ENCODE measurements at regions not wholly inside any gene's neighbourhood (a gene's known extent, or its start where the extent isn't known, plus 50 kb on each side); places are given as distances from the start of the nearest gene placed in this dataset.

DNA sequence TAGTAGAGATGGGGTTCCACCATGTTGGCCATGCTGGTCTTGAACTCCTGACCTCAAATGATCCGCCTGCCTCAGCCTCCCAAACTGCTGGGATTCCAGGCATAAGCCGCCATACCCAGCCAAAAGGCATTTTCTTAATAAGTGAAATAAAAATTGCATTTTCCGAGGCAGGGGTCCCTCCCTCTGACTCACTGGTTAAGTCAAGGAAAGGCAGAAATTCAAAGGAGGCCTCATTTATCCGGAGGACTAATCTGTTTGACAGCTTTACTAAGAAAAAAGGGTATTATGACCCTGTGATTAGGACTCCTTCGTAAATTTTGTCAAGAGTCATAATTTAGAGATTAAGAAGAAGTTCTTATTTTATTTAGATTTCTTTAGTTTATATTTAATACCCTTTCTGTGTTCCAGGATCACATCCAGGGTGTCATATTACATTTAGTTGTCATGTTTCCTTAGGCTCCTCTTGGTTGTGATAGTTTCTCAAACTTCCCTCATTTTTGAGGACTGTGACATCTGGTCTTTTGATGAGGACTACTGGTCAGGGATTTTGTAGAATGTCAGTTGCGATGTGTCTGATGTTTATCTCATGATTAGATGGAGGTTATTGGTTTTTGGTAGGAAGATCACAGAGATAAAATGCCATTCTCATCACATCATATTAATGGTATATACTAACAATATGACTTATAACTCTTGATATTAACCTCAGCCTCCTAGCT lies 753.7 kb upstream of the AMOT start:
- no peaks in the 10 kb centered on the region for H3K36me3 ChIP-seq
- no peaks in the 10 kb centered on the region for H3K4me1 ChIP-seq
- no peaks in the 10 kb centered on the region for H3K27me3 ChIP-seq
- no peak for ATAC-seq
- H3K27ac ChIP-seq, result no peak overlapping the region
- 54 to 63% methylated on average over 6 of the region's 6 CpGs for WGBS, 2 donors (ENCODE audit: low coverage in 1 of 2)
- H3K9me3 ChIP-seq, result no peaks in the 10 kb centered on the region
- H3K4me3 ChIP-seq, result no peak overlapping the region
- no peak for TF ChIP-seq EP300 (IDR thresholded peaks at IDR 0.05)
- TF ChIP-seq, protein P1, sequence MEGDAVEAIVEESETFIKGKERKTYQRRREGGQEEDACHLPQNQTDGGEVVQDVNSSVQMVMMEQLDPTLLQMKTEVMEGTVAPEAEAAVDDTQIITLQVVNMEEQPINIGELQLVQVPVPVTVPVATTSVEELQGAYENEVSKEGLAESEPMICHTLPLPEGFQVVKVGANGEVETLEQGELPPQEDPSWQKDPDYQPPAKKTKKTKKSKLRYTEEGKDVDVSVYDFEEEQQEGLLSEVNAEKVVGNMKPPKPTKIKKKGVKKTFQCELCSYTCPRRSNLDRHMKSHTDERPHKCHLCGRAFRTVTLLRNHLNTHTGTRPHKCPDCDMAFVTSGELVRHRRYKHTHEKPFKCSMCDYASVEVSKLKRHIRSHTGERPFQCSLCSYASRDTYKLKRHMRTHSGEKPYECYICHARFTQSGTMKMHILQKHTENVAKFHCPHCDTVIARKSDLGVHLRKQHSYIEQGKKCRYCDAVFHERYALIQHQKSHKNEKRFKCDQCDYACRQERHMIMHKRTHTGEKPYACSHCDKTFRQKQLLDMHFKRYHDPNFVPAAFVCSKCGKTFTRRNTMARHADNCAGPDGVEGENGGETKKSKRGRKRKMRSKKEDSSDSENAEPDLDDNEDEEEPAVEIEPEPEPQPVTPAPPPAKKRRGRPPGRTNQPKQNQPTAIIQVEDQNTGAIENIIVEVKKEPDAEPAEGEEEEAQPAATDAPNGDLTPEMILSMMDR (IDR thresholded peaks at IDR 0.05), result no peak
- no peak for TF ChIP-seq POLR2A (IDR thresholded peaks at IDR 0.05)
- TF ChIP-seq POLR2AphosphoS5 (IDR thresholded peaks at IDR 0.05), result no peak

DNA sequence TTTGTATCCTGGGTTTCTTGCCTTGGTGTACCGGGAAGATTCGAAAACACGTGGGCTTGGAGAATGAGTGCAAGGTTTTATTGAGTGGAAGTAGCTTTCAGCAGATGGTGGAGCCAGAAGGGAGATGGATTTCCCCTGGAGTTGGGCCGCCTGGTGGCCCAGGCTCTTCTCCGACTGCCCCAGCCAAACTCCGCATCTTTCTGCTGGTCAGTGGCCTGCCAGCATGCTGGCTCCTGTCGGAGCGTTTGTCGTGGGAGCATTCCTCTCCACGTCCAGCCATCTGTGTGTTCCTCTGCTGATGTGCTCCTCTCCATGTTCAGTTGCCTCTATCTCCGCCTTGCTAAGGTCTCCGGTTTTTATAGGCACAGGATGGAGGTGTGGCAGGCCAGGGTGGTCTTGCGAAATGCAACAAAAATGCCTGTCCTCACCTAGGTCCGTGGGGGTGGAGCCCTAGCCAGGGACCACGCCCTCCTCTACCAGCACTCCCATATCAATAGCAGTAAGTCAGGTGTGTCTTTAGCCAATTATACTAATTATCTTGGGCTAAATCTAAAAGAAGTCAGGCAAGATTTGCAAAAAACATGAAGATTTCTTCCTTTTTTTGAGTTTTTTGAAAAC lies 745.8 kb upstream of the AMOT start:
- Histone ChIP-seq H3K4me1 (no peaks in the 10 kb centered on the region), H3K4me3 (no peak overlapping the region), H3K27ac (no peak overlapping the region), H3K27me3 (no peaks in the 10 kb centered on the region), H3K9me3 (no peaks in the 10 kb centered on the region), H3K36me3 (no peaks in the 10 kb centered on the region)
- WGBS, 2 donors (ENCODE audit: low coverage in 1 of 2), result 62 to 72% methylated on average over 2 to 12 of the region's 15 CpGs
- TF ChIP-seq, protein P1 (IDR thresholded peaks at IDR 0.05), result no peak
- TF ChIP-seq EP300 (IDR thresholded peaks at IDR 0.05) (no peak), POLR2A (IDR thresholded peaks at IDR 0.05) (no peak), POLR2AphosphoS5 (IDR thresholded peaks at IDR 0.05) (no peak)
- no peak for ATAC-seq

DNA sequence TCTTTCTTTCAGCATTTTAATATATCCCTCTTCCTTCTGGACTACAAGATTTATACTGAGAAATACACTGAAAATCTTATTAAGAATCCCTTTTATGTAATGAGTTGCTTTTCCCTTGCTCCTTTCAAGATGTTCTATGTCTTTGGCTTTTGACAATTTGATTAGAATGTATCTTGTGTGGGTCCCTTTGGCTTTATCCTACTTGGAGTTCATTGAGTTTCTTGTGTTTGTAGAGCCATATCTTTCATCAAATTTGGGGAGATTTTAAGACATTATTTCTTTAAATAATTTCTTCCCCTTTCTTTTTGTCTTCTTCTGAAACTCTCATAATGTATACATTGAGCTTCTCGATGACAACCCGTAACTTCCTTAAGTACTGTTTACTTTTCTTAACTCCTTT lies 739.9 kb upstream of the AMOT start:
- WGBS, 2 donors (ENCODE audit: low coverage in 1 of 2), result 65 to 90% methylated on average over 2 of the region's 2 CpGs
- TF ChIP-seq POLR2A (IDR thresholded peaks at IDR 0.05) (no peak), POLR2AphosphoS5 (IDR thresholded peaks at IDR 0.05) (no peak), EP300 (IDR thresholded peaks at IDR 0.05) (no peak)
- TF ChIP-seq, protein P1 (IDR thresholded peaks at IDR 0.05), result no peak

DNA sequence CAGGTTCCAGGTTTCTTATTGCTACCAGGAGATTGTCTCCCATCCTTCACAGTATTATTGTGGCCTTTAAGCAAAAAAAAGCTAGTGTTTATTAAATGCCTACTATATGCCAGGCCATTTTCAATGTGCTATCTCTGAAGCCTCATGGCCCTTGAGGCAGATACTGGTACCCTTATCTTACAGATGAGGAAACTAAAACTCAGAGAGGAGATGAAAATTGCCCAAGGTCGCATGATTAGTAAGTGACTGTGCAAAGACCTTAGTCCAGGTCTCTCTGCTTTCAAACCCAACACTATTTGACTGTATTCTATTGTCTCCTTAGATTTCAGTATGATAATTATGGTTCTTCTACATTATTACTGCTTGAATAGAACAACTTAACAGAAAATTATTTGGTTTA lies 717.9 kb upstream of the AMOT start:
- WGBS, 2 donors (ENCODE audit: low coverage in 1 of 2), result 53 to 67% methylated on average over 1 of the region's 1 CpG
- Histone ChIP-seq H3K4me1 (no peaks in the 10 kb centered on the region), H3K27me3 (no peaks in the 10 kb centered on the region), H3K9me3 (no peaks in the 10 kb centered on the region), H3K27ac (no peak overlapping the region), H3K4me3 (no peak overlapping the region), H3K36me3 (no peaks in the 10 kb centered on the region)
- no peak for TF ChIP-seq EP300 (IDR thresholded peaks at IDR 0.05)
- TF ChIP-seq, protein P1 (IDR thresholded peaks at IDR 0.05), result no peak
- TF ChIP-seq POLR2A (IDR thresholded peaks at IDR 0.05), result no peak
- TF ChIP-seq POLR2AphosphoS5 (IDR thresholded peaks at IDR 0.05), result no peak
- no peak for ATAC-seq

More for the DNA sequence above, 739.9 kb upstream of the AMOT start:
- H3K4me1 ChIP-seq, result no peaks in the 10 kb centered on the region
- no peak for ATAC-seq
- no peaks in the 10 kb centered on the region for H3K27me3 ChIP-seq
- no peak overlapping the region for H3K27ac ChIP-seq
- H3K4me3 ChIP-seq, result no peak overlapping the region
- H3K9me3 ChIP-seq, result no peaks in the 10 kb centered on the region
- no peaks in the 10 kb centered on the region for H3K36me3 ChIP-seq

DNA sequence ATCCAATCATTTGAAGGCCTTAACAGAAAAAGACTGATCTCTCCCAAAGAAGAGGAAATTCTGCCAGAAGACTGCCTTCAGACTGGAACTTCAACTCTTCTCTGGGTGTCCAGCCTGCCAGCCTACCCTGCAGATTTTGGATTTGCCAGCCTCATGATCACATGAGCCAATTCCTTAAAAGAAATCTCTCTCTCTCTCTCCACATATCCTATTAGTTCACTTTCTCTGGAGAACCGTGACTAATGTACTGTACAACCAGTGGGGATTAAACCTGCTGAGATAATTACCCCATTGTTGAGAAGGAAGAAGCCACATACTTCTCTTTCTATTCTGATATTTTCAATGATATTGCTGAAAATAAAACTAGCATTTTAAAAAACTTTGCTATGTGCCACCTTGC lies 711.3 kb upstream of the AMOT start:
- H3K27me3 ChIP-seq, result no peaks in the 10 kb centered on the region

More for the DNA sequence above, 711.3 kb upstream of the AMOT start:
- Histone ChIP-seq H3K36me3 (no peaks in the 10 kb centered on the region), H3K4me3 (no peak overlapping the region), H3K27ac (no peak overlapping the region), H3K9me3 (no peaks in the 10 kb centered on the region), H3K4me1 (no peaks in the 10 kb centered on the region)
- no peak for TF ChIP-seq POLR2AphosphoS5 (IDR thresholded peaks at IDR 0.05)
- TF ChIP-seq, protein P1 (IDR thresholded peaks at IDR 0.05), result no peak
- no peak for TF ChIP-seq EP300 (IDR thresholded peaks at IDR 0.05)
- no peak for TF ChIP-seq POLR2A (IDR thresholded peaks at IDR 0.05)
- ATAC-seq, result no peak
- 91% methylated on average over 1 of the region's 1 CpG; no CpG with 5 or more reads in 1 of the 2 donors for WGBS, 2 donors (ENCODE audit: low coverage in 1 of 2)

Measured in gastroesophageal sphincter (tissue), 4 donors.